ENCODE measurements at regions not wholly inside any gene's neighbourhood (a gene's known extent, or its start where the extent isn't known, plus 50 kb on each side); places are given as distances from the start of the nearest gene placed in this dataset.

GRCh38 chr1:165040641-165041040, 315.9 kb downstream of the LMX1A start:
- TF ChIP-seq CTCF (IDR thresholded peaks at IDR 0.05) = no peak
- TF ChIP-seq FOXM1 (IDR thresholded peaks at IDR 0.05; ENCODE audit: low read depth) = no peak
- TF ChIP-seq RCOR1 (IDR thresholded peaks at IDR 0.05; ENCODE audit: low read length) = no peak
- TF ChIP-seq IRF3 (IDR thresholded peaks at IDR 0.05; ENCODE audit: low read depth, low read length) = no peak
- no peak for TF ChIP-seq RAD21 (IDR thresholded peaks at IDR 0.05; ENCODE audit: low read length)
- no peak for TF ChIP-seq ZBTB33 (IDR thresholded peaks at IDR 0.05; ENCODE audit: borderline replicate concordance, low read depth)
- no peak for TF ChIP-seq MAX (IDR thresholded peaks at IDR 0.05; ENCODE audit: low read depth)
- no peak for TF ChIP-seq NRF1 (IDR thresholded peaks at IDR 0.05; ENCODE audit: low read depth, low read length)
- no peak for TF ChIP-seq EZH2phosphoT487 (IDR thresholded peaks at IDR 0.05; ENCODE audit: borderline replicate concordance, low read depth)
- TF ChIP-seq TEAD4 (IDR thresholded peaks at IDR 0.05; ENCODE audit: borderline replicate concordance, insufficient read depth) = no peak
- TF ChIP-seq FOXJ3 (CRISPR knock-in tag; IDR thresholded peaks at IDR 0.05) = no peak
